ENCODE measurements at regions not wholly inside any gene's neighbourhood (a gene's known extent, or its start where the extent isn't known, plus 50 kb on each side); places are given as distances from the start of the nearest gene placed in this dataset.

- TF ChIP-seq CTCF (IDR thresholded peaks at IDR 0.05 in 2 of 3, conservative IDR thresholded peaks at IDR 0.05 in 1 of 3; ENCODE audit: borderline replicate concordance in 1 of 3, insufficient read depth in 1 of 3, low read depth in 2 of 3, low read length in 2 of 3) (no peak), SIN3A (IDR thresholded peaks at IDR 0.05; ENCODE audit: low read depth) (no peak), POLR2A (IDR thresholded peaks at IDR 0.05; ENCODE audit: borderline replicate concordance, extremely low read depth, insufficient read depth, insufficient read length) (no peak), EZH2phosphoT487 (IDR thresholded peaks at IDR 0.05; ENCODE audit: borderline replicate concordance) (no peak), FOSL1 (IDR thresholded peaks at IDR 0.05; ENCODE audit: low read depth) (no peak), RAD21 (IDR thresholded peaks at IDR 0.05; ENCODE audit: low read depth) (no peak), ZNF274 (IDR thresholded peaks at IDR 0.05; ENCODE audit: low read depth, low read length) (no peak), YY1 (IDR thresholded peaks at IDR 0.05; ENCODE audit: extremely low read depth, insufficient replicate concordance, low read depth, low read length) (no peak), EZH2 (IDR thresholded peaks at IDR 0.05) (no peak)
- TF ChIP-seq, protein P1, sequence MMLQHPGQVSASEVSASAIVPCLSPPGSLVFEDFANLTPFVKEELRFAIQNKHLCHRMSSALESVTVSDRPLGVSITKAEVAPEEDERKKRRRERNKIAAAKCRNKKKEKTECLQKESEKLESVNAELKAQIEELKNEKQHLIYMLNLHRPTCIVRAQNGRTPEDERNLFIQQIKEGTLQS (IDR thresholded peaks at IDR 0.05), result no peak
These were observed 201.8 kb upstream of the HDAC9 start for GRCh38 chr7:18293759-18294158.
